Right renal cortex interstitium (tissue), 3 donors: ENCODE measurements at regions not wholly inside any gene's neighbourhood (a gene's known extent, or its start where the extent isn't known, plus 50 kb on each side); places are given as distances from the start of the nearest gene placed in this dataset.

ENCODE experiments used
- DNase-seq, 3 donors: peaks; one replicate each; pipeline ENCODE4 v3.0.0-alpha.2; 2013; ENCODE audit warnings: low read depth in 3 of 3, low spot score in 2 of 3

DNA sequence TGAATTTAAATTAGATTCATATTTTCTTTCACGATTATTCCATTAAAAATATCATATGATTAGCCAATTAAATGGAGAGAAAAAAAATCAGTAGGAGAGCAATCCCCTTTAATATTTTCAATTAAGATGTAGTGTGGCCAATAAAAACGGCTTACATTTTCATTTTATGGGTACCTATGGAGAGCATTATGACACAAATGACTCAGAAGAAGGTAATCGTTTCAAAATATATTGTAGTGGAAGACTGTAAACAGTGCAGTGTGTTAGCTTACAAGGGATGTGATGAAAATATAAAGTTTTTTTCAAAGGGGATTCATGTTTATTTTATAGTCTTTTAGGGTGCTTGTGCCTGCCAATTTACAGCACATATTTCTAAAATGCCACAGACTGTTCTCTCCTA lies 1507.4 kb upstream of the CELF4 start:
- DNase-seq: no peak

DNA sequence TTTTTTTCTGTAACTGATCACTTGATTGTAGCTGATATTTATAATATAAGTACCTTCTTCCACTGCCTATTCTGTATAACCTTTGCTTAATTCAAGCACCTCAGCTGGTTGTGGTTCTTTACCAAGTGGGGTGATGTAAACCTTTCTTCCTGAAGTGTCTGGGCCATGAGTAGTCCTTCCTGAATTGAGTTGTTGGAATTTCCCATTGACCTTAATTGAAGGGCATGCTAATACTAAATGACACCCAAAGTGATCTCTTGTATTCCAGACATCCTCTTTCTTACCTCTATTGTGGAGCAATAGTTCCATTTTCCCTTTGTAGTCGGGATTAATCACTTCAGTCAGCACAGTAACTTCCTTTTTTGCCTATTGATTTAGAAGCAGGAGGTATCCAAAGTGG lies 1496.8 kb upstream of the CELF4 start:
- DNase-seq: no peak

DNA sequence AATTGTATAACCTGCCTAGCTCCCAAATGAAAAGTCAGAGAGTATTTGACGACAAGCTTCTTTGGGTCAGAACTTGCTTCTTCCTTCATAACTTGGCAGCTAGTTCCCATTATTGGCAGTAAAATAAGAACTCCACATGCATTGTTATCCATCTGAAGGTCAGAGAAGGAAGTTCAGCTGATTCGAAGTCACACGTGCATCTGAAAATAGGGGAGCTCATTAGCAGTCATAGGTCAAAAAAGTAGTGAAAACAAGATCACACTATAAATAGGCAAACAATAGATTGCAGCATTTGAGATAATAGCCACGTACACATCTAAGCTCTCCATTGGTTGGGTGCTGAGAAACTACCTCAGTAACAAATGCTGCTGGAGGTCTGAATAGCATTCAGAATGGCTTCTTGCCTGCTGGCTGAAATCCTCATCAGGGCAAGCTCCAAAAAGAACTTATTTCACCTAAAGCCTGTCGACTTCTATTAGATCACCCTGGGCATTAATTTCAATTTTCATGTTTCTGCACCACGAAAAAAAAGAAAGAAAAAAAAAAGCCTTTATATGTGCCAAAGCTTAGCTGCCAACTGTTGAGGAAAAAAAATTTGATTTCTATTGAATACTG lies 1492.9 kb upstream of the CELF4 start:
- no peak for DNase-seq

- no peak for DNase-seq
Observed at GRCh38 chr18:39057423-39058064, 1491.9 kb upstream of the CELF4 start.

DNA sequence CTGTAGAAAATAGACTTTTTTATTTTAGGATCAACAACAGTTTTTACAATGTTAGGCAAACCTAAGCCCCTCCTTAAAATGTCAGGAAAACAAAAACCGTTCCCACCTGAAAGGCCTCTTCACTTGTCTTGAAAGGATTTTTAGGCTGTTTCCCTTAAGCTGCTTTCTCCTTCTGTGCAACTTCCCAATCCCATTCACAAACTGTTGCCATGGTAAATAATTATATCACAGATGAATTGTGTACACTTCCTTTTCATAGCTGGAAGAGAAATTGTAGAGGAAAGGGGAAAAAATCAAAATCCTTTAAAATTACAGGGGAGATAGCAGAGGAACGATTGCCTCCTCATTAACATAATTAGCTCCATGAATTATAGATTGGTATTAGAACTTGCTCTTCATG lies 1488.0 kb upstream of the CELF4 start:
- no peak for DNase-seq

- no peak for DNase-seq
Observed at GRCh38 chr18:39051013-39051412, 1485.4 kb upstream of the CELF4 start.

DNA sequence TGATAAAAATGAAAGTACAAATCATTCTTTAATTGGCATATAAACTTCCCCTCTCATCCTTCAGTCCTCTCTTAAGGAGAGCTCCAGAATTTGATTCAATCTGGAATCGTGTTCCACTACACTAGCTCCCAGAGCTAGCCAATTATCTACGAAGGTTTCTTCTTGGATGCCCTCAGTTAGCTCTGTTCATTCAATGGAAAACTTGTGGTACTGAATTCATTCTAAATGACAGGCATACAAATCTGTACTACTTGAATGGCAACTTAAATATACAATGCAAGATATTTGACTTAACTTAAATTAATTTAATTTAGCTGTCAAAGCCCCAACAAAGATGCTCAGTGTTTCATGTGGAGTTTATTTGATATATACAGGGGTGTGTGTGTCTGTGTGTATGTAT lies 1474.2 kb upstream of the CELF4 start:
- DNase-seq: no peak

DNA sequence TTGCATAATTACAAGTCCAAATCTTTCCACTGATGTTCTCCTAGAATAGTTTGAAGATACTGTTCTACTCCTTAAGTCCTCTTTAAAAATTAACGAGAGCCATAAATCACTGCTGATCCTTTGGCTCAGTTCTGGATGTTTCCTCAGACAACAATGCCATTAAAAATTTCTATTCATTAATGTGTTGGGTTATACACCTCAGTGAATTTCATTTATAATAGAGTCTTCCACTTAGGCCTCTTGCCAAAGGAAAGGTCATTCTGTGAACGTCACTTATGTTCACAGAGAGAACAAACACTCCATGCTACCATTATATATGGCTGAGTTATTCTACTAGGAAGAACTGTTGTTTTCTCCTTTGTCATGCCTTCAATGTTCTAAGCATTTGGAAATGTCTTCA lies 1472.3 kb upstream of the CELF4 start:
- DNase-seq: no peak

- DNase-seq: no peak
Observed at GRCh38 chr18:39033312-39033711, 1467.7 kb upstream of the CELF4 start.

GRCh38 chr18:39031647-39032046 lies 1466.0 kb upstream of the CELF4 start:
- DNase-seq: no peak

DNA sequence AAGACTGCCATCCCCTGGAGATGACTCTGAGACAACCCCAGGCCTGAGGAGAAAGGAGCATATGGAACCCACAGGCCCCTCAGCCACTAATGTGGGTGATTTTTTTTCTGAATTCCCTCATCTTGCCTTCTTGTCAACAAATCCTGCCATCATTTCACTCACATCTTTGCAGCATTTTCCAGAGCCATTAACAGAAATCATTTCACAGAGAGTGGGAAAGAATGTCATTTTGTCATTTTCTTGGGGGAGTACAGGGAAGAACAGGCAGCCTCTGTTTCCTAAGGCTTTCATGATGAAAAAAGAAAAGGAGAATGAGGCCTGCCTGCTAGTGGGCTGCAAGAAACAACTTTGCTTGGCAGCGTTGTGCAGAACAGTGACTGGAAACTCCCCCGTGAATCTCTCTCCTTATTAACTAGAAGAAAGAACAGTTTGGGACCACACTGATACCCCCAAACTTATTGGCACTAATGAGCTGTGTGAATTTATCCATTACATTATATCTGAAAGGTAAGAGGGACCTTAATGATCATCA lies 1464.6 kb upstream of the CELF4 start:
- DNase-seq: no peak

- DNase-seq: no peak
Observed at GRCh38 chr18:39025531-39025930, 1459.9 kb upstream of the CELF4 start.

DNA sequence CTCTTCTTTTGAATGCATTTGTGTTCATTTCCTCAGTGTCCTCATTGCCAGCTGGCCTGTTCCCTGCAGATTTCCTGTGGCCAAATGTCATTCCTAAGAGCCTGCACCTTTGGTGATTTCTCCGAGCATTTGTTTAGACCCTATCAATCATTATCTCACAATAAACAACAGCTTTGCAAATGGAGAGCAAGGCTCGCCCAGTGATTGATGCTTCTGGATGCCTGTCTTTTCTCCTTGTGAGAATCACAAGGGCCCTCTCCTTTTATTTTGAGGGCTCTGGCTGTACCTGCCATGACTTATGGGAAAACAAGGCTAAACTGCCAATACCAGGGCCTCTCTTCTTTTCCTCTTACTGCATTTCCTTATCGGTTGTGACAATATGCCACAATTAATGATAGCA lies 1454.4 kb upstream of the CELF4 start:
- DNase-seq: no peak

GRCh38 chr18:39007031-39007902 lies 1441.7 kb upstream of the CELF4 start:
- no peak for DNase-seq

- no peak for DNase-seq
Observed at GRCh38 chr18:38996056-38996455, 1430.5 kb upstream of the CELF4 start.

DNA sequence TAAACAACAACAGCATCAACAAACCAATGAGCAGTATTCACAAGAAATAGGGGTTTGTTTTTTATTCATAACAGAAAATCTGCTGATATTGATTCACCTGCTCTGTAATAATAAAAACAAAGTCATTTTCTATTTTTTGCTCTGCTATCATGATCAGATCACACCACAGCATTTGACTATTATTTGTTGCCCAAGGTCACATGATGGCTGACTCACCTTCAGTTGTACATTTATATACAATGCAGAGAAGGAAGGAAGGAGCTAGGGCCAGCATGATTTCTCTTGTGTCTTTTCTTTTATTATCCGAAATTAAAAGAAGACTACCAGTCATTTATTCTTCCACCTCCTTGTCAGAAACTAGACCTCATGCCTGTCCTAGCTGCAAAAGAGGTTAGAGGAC lies 1427.7 kb upstream of the CELF4 start:
- DNase-seq: no peak

GRCh38 chr18:38984968-38985367 lies 1419.4 kb upstream of the CELF4 start:
- DNase-seq: no peak

DNA sequence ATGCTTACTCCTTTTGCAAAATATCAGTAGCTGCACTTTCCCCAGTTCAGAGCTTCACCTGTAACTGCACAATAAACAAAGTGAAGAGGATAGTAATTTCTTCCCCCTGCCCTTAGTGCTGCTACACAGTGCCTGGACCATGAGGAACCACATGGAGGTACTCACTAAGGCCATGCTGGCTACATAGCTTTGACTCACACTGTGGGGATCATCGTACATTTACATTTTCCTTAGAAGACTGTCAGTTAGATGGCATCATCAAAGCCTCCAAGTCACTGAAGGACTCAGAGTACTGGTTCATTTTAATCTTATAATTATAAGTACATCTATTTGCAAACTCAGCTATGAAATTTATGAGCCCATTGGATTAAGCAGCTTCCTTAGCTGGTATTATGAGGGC lies 1416.5 kb upstream of the CELF4 start:
- DNase-seq: no peak

GRCh38 chr18:38981389-38981788 lies 1415.8 kb upstream of the CELF4 start:
- no peak for DNase-seq

GRCh38 chr18:38980420-38980819 lies 1414.8 kb upstream of the CELF4 start:
- DNase-seq: no peak

DNA sequence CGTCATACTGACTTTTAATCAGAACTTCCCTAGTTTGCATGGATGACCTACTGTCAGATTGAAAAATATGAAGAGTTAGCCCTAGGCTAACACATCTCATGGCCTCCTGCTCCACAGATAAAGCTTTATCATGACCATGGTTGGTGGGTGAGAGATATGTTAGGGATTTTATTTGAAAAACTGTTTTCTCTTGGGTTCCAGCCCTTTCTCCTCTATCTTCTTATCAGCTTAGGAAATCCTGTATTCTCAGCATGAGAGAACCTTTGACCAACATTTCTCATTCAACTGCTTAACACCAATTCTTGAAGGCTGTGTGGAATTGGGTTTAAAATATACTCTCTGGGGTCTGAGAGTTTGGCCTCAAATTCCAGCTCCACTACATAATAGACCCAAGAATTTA lies 1407.0 kb upstream of the CELF4 start:
- no peak for DNase-seq

DNA sequence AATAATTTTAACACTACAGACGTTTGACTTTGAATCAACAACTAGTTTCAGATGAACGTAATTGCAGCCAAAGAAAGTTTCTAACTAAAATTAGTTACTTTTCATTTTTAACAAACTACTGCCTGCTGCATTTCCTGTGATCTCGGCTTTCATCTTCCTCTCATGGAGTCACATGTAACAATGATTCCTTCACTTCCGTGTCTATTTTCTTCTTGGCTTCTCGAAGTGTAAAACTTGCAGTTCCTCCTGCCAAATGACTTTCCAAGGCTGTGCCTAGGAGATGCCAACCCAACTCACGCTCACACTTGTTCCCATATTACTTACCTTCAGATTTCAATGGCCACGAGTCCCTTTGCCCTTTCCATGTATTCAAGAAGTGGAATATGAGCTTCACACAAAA lies 1406.3 kb upstream of the CELF4 start:
- DNase-seq: no peak
